SK-N-SH treated with all-trans-retinoic acid at 6 μM for 48 hours (cell line): ENCODE measurements at regions not wholly inside any gene's neighbourhood (a gene's known extent, or its start where the extent isn't known, plus 50 kb on each side); places are given as distances from the start of the nearest gene placed in this dataset.

Experiments used
- ESRRG ChIP-seq: fragments of 250-450 bp; sonication (Bioruptor Pico); IDR thresholded peaks from 2 replicates; pipeline ENCODE4 v1.6.1; 2021; ENCODE audit warnings: mild to moderate bottlenecking
- OSR1 ChIP-seq: fragments of 250-450 bp; sonication (Bioruptor Pico); IDR thresholded peaks from 2 replicates; pipeline ENCODE4 v1.8.0; 2022; ENCODE audit warnings: moderate library complexity, mild to moderate bottlenecking, inconsistent platforms
- PPARA ChIP-seq: fragments of 250-450 bp; sonication (Bioruptor Pico); IDR thresholded peaks from 2 replicates; pipeline ENCODE4 v1.5.0; 2020; ENCODE audit warnings: mild to moderate bottlenecking, borderline replicate concordance
- RARB ChIP-seq: fragments of 250-450 bp; sonication (Bioruptor Pico); IDR thresholded peaks from 2 replicates; pipeline ENCODE4 v1.8.0; 2021; ENCODE audit warnings: mild to moderate bottlenecking, moderate library complexity
- SNAI2 ChIP-seq: fragments of 250-450 bp; sonication (Bioruptor Pico); IDR thresholded peaks from 2 replicates; pipeline ENCODE4 v1.5.0; 2020; ENCODE audit warnings: mild to moderate bottlenecking, moderate library complexity
- ZC3H10 ChIP-seq: fragments of 250-450 bp; sonication (Bioruptor Pico); IDR thresholded peaks from 2 replicates; pipeline ENCODE4 v1.5.1; 2021; ENCODE audit warnings: mild to moderate bottlenecking, moderate library complexity
- ZFP3 ChIP-seq: fragments of 250-450 bp; sonication (Bioruptor Pico); IDR thresholded peaks from 2 replicates; pipeline ENCODE4 v1.5.0; 2020; ENCODE audit warnings: mild to moderate bottlenecking, moderate library complexity
- ZNF8 ChIP-seq: fragments of 450-650 bp; formaldehyde crosslinking; IDR thresholded peaks from 2 replicates; pipeline ENCODE4 v1.5.0; 2020; ENCODE audit warnings: mild to moderate bottlenecking, moderate library complexity
- TF ChIP-seq, protein P1 (sequence below): fragments of 250-450 bp; sonication (Bioruptor Pico); IDR thresholded peaks from 2 replicates; pipeline ENCODE4 v1.5.0; 2020; ENCODE audit warnings: mild to moderate bottlenecking, moderate library complexity
- TF ChIP-seq, protein P2 (sequence below): fragments of 250-450 bp; sonication (Bioruptor Pico); IDR thresholded peaks from 2 replicates; pipeline ENCODE4 v1.8.0; 2020; ENCODE audit warnings: mild to moderate bottlenecking, moderate library complexity, borderline replicate concordance

DNA sequence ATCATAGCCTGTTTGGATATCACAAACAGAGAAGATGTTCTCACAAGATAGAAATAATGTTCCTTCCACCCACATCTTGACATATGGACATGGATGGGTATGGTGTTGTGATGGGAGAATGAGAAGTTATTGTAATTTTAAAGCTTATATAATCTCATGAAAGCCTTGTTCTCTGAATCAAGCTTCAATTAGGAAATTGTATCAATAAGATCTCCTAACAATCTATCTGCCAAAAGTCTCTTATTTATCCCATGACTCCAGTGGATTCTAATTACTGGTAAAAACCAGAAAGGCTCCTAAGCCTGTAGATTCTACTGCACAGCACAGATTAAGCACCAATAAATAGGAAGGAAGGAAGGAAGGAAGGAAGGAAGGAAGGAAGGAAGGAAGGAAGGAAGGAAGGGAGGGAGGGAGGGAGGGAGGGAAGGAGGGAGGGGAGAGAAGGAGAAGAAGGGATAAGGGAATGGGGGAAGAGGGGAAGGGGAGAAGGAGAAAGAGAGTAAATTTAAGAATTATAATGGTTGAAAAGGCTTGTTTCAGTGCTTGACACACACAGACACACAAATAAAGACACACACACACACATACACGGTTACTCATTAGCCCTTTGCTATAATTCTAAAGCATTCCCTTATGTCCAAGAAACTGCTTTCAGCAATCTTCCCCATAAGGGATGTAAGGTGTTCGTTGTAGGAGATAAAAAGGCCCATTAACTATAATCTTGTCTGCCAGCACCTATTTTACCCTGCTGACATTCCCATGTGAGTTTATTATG is 258.0 kb upstream of the API5 start:
- no peak for TF ChIP-seq ZNF8
- TF ChIP-seq, protein P1, sequence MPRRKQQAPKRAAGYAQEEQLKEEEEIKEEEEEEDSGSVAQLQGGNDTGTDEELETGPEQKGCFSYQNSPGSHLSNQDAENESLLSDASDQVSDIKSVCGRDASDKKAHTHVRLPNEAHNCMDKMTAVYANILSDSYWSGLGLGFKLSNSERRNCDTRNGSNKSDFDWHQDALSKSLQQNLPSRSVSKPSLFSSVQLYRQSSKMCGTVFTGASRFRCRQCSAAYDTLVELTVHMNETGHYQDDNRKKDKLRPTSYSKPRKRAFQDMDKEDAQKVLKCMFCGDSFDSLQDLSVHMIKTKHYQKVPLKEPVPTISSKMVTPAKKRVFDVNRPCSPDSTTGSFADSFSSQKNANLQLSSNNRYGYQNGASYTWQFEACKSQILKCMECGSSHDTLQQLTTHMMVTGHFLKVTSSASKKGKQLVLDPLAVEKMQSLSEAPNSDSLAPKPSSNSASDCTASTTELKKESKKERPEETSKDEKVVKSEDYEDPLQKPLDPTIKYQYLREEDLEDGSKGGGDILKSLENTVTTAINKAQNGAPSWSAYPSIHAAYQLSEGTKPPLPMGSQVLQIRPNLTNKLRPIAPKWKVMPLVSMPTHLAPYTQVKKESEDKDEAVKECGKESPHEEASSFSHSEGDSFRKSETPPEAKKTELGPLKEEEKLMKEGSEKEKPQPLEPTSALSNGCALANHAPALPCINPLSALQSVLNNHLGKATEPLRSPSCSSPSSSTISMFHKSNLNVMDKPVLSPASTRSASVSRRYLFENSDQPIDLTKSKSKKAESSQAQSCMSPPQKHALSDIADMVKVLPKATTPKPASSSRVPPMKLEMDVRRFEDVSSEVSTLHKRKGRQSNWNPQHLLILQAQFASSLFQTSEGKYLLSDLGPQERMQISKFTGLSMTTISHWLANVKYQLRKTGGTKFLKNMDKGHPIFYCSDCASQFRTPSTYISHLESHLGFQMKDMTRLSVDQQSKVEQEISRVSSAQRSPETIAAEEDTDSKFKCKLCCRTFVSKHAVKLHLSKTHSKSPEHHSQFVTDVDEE (CRISPR knock-in tag) = no peak
- no peak for TF ChIP-seq RARB (CRISPR knock-in tag)
- TF ChIP-seq ZFP3 (CRISPR knock-in tag) = no peak
- no peak for TF ChIP-seq PPARA (CRISPR knock-in tag)
- TF ChIP-seq OSR1 = no peak
- no peak for TF ChIP-seq ESRRG (CRISPR knock-in tag)
- TF ChIP-seq, protein P2, sequence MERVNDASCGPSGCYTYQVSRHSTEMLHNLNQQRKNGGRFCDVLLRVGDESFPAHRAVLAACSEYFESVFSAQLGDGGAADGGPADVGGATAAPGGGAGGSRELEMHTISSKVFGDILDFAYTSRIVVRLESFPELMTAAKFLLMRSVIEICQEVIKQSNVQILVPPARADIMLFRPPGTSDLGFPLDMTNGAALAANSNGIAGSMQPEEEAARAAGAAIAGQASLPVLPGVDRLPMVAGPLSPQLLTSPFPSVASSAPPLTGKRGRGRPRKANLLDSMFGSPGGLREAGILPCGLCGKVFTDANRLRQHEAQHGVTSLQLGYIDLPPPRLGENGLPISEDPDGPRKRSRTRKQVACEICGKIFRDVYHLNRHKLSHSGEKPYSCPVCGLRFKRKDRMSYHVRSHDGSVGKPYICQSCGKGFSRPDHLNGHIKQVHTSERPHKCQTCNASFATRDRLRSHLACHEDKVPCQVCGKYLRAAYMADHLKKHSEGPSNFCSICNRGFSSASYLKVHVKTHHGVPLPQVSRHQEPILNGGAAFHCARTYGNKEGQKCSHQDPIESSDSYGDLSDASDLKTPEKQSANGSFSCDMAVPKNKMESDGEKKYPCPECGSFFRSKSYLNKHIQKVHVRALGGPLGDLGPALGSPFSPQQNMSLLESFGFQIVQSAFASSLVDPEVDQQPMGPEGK (CRISPR knock-in tag) = no peak
- TF ChIP-seq ZC3H10 (CRISPR knock-in tag) = no peak
- TF ChIP-seq SNAI2 (CRISPR knock-in tag) = no peak
